ENCODE measurements at regions not wholly inside any gene's neighbourhood (a gene's known extent, or its start where the extent isn't known, plus 50 kb on each side); places are given as distances from the start of the nearest gene placed in this dataset.

- no peaks in the 10 kb centered on the region for H3K36me3 ChIP-seq (ENCODE audit: insufficient read depth, low read length)
- no peak overlapping the region for H3K4me3 ChIP-seq (ENCODE audit: insufficient read depth, low read length)
- H3K4me1 ChIP-seq (ENCODE audit: insufficient read depth, low read length) = peaks cover 8% of the 10 kb centered on the region
- TF ChIP-seq CTCF (IDR thresholded peaks at IDR 0.05; ENCODE audit: extremely low read depth, low read depth, low read length) = no peak
- peak; percentile 95 for DNase-seq (ENCODE audit: insufficient read length, low spot score, missing footprints)
- no peaks in the 10 kb centered on the region for H3K9me3 ChIP-seq (ENCODE audit: low read depth, low read length)
- peak overlapping the region; percentile 75 for H2AFZ ChIP-seq (ENCODE audit: low read length)
- peak overlapping the region; percentile 13 for H3K27ac ChIP-seq (ENCODE audit: low read depth, low read length)
- no peaks in the 10 kb centered on the region for H4K20me1 ChIP-seq (ENCODE audit: insufficient read depth, low read length)
- H3K4me2 ChIP-seq (ENCODE audit: insufficient read depth, low read length) = peak overlapping the region; percentile 4
- no peaks in the 10 kb centered on the region for H3K79me2 ChIP-seq (ENCODE audit: insufficient read depth, low read length)
- H3K27me3 ChIP-seq (ENCODE audit: insufficient read depth, low read length) = no peaks in the 10 kb centered on the region
These were observed 101.9 kb downstream of the LITAF start for GRCh38 chr16:11484691-11485258.

DNA sequence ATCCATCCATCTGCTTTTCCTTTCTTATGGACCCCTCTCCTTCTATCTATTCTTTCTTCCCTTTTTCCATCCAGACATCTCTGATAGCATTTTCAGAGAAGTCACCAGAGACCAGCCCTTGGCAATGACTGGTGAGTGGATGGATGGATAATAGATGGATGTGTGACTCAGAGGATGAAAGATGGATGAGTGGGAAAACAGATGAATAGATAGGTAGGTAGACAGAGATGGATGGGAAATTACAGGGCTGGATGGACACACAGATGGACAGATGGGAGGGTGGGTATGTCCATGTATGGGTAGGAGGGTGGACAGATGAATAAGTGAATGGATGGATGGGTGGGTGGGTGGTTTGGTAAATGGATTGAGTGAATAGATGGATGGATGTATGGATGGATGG lies 101.0 kb downstream of the LITAF start:
- Histone ChIP-seq H3K27ac (ENCODE audit: low read depth, low read length) (no peak overlapping the region), H3K4me1 (ENCODE audit: insufficient read depth, low read length) (peaks cover 8% of the 10 kb centered on the region), H3K27me3 (ENCODE audit: insufficient read depth, low read length) (no peaks in the 10 kb centered on the region), H3K9me3 (ENCODE audit: low read depth, low read length) (no peaks in the 10 kb centered on the region), H3K4me3 (ENCODE audit: insufficient read depth, low read length) (no peak overlapping the region), H3K79me2 (ENCODE audit: insufficient read depth, low read length) (no peaks in the 10 kb centered on the region), H3K4me2 (ENCODE audit: insufficient read depth, low read length) (no peak overlapping the region), H2AFZ (ENCODE audit: low read length) (no peak overlapping the region), H4K20me1 (ENCODE audit: insufficient read depth, low read length) (no peaks in the 10 kb centered on the region), H3K36me3 (ENCODE audit: insufficient read depth, low read length) (no peaks in the 10 kb centered on the region)
- no peak for DNase-seq (ENCODE audit: insufficient read length, low spot score, missing footprints)
- TF ChIP-seq CTCF (IDR thresholded peaks at IDR 0.05; ENCODE audit: extremely low read depth, low read depth, low read length) = no peak

DNA sequence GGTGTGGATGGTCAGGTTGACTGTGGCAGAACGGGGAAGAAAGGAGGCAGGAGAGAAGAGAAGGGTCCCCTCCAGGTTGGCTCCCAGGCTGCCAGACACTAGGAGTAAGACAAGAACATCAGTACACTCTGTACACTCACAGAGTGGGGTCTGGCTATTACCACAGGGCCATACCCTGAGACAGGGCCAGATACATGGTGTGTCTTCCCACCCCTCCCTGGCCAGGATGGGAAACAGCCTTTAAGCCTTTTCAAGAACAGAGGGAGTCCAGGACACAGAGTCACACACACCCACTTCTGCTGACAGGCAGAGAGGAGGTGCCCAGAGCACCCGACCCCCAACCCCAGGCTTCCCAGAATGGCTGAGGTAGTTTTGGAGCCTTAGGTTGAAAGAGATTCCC lies 99.4 kb downstream of the LITAF start:
- H3K79me2 ChIP-seq (ENCODE audit: insufficient read depth, low read length) = no peaks in the 10 kb centered on the region
- H2AFZ ChIP-seq (ENCODE audit: low read length) = no peak overlapping the region
- no peaks in the 10 kb centered on the region for H3K36me3 ChIP-seq (ENCODE audit: insufficient read depth, low read length)
- DNase-seq (ENCODE audit: insufficient read length, low spot score, missing footprints) = peak; percentile 67
- no peak overlapping the region for H3K4me2 ChIP-seq (ENCODE audit: insufficient read depth, low read length)
- no peaks in the 10 kb centered on the region for H4K20me1 ChIP-seq (ENCODE audit: insufficient read depth, low read length)
- peaks cover 8% of the 10 kb centered on the region for H3K4me1 ChIP-seq (ENCODE audit: insufficient read depth, low read length)
- no peak for TF ChIP-seq CTCF (IDR thresholded peaks at IDR 0.05; ENCODE audit: extremely low read depth, low read depth, low read length)
- H3K27ac ChIP-seq (ENCODE audit: low read depth, low read length) = no peak overlapping the region
- H3K27me3 ChIP-seq (ENCODE audit: insufficient read depth, low read length) = no peaks in the 10 kb centered on the region
- H3K9me3 ChIP-seq (ENCODE audit: low read depth, low read length) = no peaks in the 10 kb centered on the region
- H3K4me3 ChIP-seq (ENCODE audit: insufficient read depth, low read length) = no peak overlapping the region

DNA sequence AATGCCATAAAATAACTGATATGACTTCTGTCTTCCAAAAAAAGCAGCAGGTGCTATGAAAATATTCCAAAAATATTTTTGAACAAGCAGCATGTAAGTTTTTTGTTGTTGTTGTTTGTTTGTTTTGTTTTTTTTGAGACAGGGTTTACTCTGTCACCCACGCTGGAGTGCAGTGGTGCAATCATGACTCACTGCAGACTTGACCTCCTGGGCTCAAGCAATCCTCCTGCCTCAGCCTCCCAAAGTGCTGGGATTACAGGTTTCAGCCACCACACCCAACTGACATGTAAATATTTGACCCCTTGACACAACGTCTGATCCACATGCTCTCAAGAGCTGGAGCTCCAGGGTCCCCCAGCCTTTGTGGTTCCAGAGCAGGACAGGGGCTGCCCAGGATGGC lies 98.4 kb downstream of the LITAF start:
- Histone ChIP-seq H3K4me3 (ENCODE audit: insufficient read depth, low read length) (no peak overlapping the region), H3K79me2 (ENCODE audit: insufficient read depth, low read length) (no peaks in the 10 kb centered on the region), H3K36me3 (ENCODE audit: insufficient read depth, low read length) (no peaks in the 10 kb centered on the region), H4K20me1 (ENCODE audit: insufficient read depth, low read length) (no peaks in the 10 kb centered on the region), H3K27ac (ENCODE audit: low read depth, low read length) (no peak overlapping the region), H3K4me1 (ENCODE audit: insufficient read depth, low read length) (peaks cover 8% of the 10 kb centered on the region), H3K27me3 (ENCODE audit: insufficient read depth, low read length) (no peaks in the 10 kb centered on the region), H3K4me2 (ENCODE audit: insufficient read depth, low read length) (no peak overlapping the region), H2AFZ (ENCODE audit: low read length) (no peak overlapping the region), H3K9me3 (ENCODE audit: low read depth, low read length) (no peaks in the 10 kb centered on the region)
- DNase-seq (ENCODE audit: insufficient read length, low spot score, missing footprints) = no peak
- no peak for TF ChIP-seq CTCF (IDR thresholded peaks at IDR 0.05; ENCODE audit: extremely low read depth, low read depth, low read length)
